Choroid plexus epithelial cell (primary cell): ENCODE measurements at regions not wholly inside any gene's neighbourhood (a gene's known extent, or its start where the extent isn't known, plus 50 kb on each side); places are given as distances from the start of the nearest gene placed in this dataset.
A peak's percentile ranks its signal among the peaks of the same experiment; 100 is the strongest.

Experiments used
- DNase-seq: peaks from one replicate; pipeline ENCODE4 v3.0.0-alpha.2; 2010; ENCODE audit warnings: low read depth
- H3K4me3 ChIP-seq: 2 replicates; pipeline ENCODE4 v1.5.1; 2011; ENCODE audit warnings: low read depth, mild to moderate bottlenecking, control low read depth, low read length, moderate library complexity
- TF ChIP-seq, protein P1 (sequence below): conservative IDR thresholded peaks from 2 replicates; pipeline ENCODE4 v1.5.1; 2011; ENCODE audit warnings: low read depth, mild to moderate bottlenecking, control low read depth, inconsistent platforms, low read length, moderate library complexity

DNA sequence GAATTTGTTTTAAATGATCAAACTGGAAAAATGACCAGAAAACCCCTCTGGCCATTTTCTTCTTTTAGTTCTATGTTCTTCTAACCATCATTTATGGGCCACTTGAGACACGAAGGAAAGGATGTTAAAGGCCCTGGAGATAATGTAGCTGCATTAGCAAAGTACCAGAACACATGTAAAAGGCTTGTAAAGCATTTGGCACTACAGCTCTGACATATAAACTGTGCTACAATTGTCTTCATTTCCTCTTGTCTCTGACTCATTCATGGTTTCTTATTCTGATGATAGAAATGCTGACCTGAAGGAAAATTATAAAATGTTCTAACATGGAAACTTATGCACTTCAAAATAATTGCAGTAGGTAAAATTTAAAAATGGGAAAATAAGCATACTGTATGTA is 388.7 kb downstream of the FAT4 start:
- no peak overlapping the region for H3K4me3 ChIP-seq
- TF ChIP-seq, protein P1, sequence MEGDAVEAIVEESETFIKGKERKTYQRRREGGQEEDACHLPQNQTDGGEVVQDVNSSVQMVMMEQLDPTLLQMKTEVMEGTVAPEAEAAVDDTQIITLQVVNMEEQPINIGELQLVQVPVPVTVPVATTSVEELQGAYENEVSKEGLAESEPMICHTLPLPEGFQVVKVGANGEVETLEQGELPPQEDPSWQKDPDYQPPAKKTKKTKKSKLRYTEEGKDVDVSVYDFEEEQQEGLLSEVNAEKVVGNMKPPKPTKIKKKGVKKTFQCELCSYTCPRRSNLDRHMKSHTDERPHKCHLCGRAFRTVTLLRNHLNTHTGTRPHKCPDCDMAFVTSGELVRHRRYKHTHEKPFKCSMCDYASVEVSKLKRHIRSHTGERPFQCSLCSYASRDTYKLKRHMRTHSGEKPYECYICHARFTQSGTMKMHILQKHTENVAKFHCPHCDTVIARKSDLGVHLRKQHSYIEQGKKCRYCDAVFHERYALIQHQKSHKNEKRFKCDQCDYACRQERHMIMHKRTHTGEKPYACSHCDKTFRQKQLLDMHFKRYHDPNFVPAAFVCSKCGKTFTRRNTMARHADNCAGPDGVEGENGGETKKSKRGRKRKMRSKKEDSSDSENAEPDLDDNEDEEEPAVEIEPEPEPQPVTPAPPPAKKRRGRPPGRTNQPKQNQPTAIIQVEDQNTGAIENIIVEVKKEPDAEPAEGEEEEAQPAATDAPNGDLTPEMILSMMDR, result no peak
- peak; percentile 73 for DNase-seq

DNA sequence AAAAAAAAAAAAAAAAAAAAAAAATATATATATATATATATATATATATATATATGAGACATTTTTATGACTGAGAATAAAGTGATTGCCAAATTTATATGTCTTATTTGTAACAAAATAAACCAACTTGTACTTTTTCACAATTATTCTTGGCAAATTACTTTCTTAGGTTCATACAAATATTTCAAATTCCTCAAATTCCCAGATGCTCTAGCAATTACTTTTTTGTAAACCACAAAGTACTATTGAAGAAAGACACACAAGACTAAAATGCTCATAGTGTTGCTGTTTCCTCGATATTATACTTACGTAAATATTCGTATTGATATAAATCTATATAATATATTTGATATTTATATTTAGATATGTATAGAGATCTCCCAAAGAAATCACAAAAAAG is 390.0 kb downstream of the FAT4 start:
- H3K4me3 ChIP-seq, result no peak overlapping the region
- DNase-seq, result peak; percentile 81
- TF ChIP-seq, protein P1, result no peak

DNA sequence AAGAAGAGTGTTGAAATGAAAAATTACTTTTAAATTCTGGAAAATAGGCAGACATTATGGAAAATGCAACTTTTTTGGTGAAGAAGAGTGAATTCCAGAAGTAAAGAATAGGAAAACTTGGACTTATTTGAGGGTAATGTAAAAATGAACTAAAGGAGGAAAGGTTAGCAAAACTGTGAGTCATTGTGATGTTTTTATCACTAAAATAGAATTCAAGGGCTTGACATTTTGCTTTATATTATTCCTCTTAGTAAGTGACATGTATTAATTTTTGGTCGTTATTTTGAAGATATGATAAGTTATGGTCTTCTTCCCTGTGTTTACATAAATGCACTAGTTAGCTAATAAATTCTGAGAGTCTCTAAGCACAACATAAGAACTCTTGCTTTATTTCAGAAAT is 390.9 kb downstream of the FAT4 start:
- peak; percentile 29 for DNase-seq
- TF ChIP-seq, protein P1, result no peak
- no peak overlapping the region for H3K4me3 ChIP-seq

DNA sequence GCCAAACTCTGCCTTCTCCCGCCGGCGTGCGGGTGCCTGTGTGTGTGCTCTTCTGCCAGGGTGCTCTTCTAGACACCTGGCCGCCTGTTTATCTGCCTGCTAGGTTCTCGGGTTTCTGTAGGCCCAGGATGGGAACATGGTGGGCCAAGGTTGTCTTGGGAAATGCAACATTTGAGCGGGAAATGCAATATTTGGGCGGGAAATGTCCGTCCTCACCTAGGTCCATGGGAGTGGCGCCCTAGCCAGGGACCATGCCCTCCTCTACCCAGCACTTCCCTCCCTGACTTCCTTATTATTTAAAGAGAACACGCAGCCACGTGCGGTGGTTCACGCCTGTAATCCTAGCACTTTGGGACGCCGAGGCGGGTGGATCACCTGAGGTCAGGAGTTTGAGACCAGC is 392.6 kb downstream of the FAT4 start:
- DNase-seq, result no peak
- H3K4me3 ChIP-seq, result no peak overlapping the region
- TF ChIP-seq, protein P1, result no peak

DNA sequence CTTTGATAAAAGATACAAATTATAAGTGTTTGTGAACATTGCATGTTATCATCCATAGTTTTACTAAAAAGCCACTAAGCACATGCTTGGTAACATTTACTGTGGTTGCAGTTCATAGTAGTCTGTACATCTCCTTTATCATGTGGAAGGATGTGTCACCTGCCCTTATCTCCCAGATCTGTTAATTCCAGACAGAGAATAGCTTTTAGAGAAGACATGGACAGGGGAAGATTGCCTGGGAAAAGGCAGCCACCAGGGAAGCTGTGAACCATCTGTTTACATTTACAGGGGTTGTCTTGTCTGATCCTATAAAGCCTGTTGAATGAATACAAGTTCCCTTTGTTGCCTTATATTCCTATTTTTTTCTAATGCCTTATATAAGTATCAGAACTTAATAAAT is 396.0 kb downstream of the FAT4 start:
- TF ChIP-seq, protein P1, result no peak

DNA sequence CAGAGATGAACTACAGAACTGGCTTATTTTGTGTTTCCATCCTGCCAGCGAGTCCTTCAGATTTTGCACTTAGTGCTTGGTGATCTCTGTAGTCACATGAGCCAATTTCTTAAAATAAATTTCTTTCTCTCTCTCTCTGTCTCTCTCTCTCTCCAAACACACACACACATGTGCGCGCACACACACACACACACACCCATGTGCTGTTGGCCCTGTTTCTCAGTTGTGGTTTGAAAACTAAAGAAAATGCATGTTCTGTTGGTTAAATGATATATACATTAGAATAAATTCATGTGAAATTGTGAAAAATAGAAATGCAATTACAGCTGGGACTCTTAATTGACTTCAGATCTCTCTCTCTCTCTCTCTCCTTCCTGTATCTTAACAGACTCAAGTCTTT is 399.3 kb downstream of the FAT4 start:
- TF ChIP-seq, protein P1, result no peak
- no peak overlapping the region for H3K4me3 ChIP-seq
- no peak for DNase-seq

More for the DNA sequence above, 396.0 kb downstream of the FAT4 start:
- no peak for DNase-seq
- H3K4me3 ChIP-seq, result no peak overlapping the region

DNA sequence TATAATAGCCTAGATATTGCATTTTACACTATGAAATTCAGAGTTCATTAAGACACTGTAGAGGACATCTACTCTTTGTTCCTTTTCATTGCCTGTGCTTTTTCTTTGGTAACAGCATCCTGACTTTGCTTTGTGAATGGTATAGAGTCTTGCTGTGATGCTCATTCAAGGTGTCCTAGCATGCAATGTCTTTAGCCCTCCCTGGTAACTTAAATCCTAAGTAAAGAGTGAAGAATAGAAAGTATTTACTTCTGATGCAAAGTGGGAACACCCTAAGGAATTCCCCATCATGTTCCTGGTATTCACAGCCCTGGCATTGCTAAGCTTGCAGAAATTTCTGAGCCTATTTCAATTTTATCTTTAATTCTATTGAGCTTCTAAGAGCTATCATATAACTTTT is 400.1 kb downstream of the FAT4 start:
- DNase-seq, result no peak

More for the DNA sequence above, 400.1 kb downstream of the FAT4 start:
- TF ChIP-seq, protein P1, result no peak
- H3K4me3 ChIP-seq, result no peak overlapping the region
